ENCODE measurements at regions not wholly inside any gene's neighbourhood (a gene's known extent, or its start where the extent isn't known, plus 50 kb on each side); places are given as distances from the start of the nearest gene placed in this dataset.
"Not testable (repeated sequence)": the region's sequence is repeated elsewhere in the genome, so short reads cannot be mapped to it uniquely, and the experiment has no call there.

- no peak overlapping the region for H3K9ac ChIP-seq (ENCODE audit: low read depth in 2 of 2, low read length in 2 of 2)
These were observed 162.7 kb upstream of the TTC29 start for GRCh38 chr4:147108409-147108808.

GRCh38 chr4:147109800-147110199 is 164.1 kb upstream of the TTC29 start:
- Histone ChIP-seq H3K9me3 (no peaks in the 10 kb centered on the region), H3K36me3 (no peaks in the 10 kb centered on the region), H3K4me1 (no peaks in the 10 kb centered on the region), H3K4me3 (no peak overlapping the region), H3K9ac (ENCODE audit: low read depth in 2 of 2, low read length in 2 of 2) (no peak overlapping the region), H3K27me3 (no peaks in the 10 kb centered on the region), H3K27ac (no peak overlapping the region)
- TF ChIP-seq CTCF (IDR thresholded peaks at IDR 0.05), result no peak
- no peak for DNase-seq
- intact Hi-C loops (cut with DNase I), result no loop called here

More at GRCh38 chr4:147108409-147108808, 162.7 kb upstream of the TTC29 start:
- no peak for DNase-seq
- H3K4me1 ChIP-seq, result no peaks in the 10 kb centered on the region
- H3K36me3 ChIP-seq, result no peaks in the 10 kb centered on the region
- no peak overlapping the region for H3K4me3 ChIP-seq
- intact Hi-C loops (cut with DNase I), result no loop called here
- H3K27me3 ChIP-seq, result no peaks in the 10 kb centered on the region
- TF ChIP-seq CTCF (IDR thresholded peaks at IDR 0.05), result no peak
- H3K27ac ChIP-seq, result no peak overlapping the region
- H3K9me3 ChIP-seq, result no peaks in the 10 kb centered on the region

- no peak for TF ChIP-seq CTCF (IDR thresholded peaks at IDR 0.05)
- H3K36me3 ChIP-seq, result no peaks in the 10 kb centered on the region
- H3K4me3 ChIP-seq, result no peak overlapping the region
- intact Hi-C loops (cut with DNase I), result no loop called here
- H3K9ac ChIP-seq (ENCODE audit: low read depth in 2 of 2, low read length in 2 of 2), result no peak overlapping the region
- no peaks in the 10 kb centered on the region for H3K4me1 ChIP-seq
- no peaks in the 10 kb centered on the region for H3K9me3 ChIP-seq
- H3K27ac ChIP-seq, result no peak overlapping the region
- no peak for DNase-seq
- no peaks in the 10 kb centered on the region for H3K27me3 ChIP-seq
These were observed 165.1 kb upstream of the TTC29 start for GRCh38 chr4:147110473-147111367.

GRCh38 chr4:147112196-147112595 is 166.5 kb upstream of the TTC29 start:
- H3K36me3 ChIP-seq; H3K4me1 ChIP-seq; intact Hi-C loops (cut with DNase I); H3K27ac ChIP-seq; DNase-seq; H3K27me3 ChIP-seq; H3K9me3 ChIP-seq; H3K4me3 ChIP-seq; H3K9ac ChIP-seq (ENCODE audit: low read depth in 2 of 2, low read length in 2 of 2): not testable (repeated sequence)

- no peak for DNase-seq
- Histone ChIP-seq H3K4me3 (no peak overlapping the region), H3K27me3 (no peaks in the 10 kb centered on the region), H3K4me1 (no peaks in the 10 kb centered on the region), H3K9me3 (no peaks in the 10 kb centered on the region), H3K27ac (no peak overlapping the region), H3K36me3 (no peaks in the 10 kb centered on the region), H3K9ac (ENCODE audit: low read depth in 2 of 2, low read length in 2 of 2) (no peak overlapping the region)
- TF ChIP-seq CTCF (IDR thresholded peaks at IDR 0.05), result no peak
- intact Hi-C loops (cut with DNase I), result no loop called here
These were observed 171.8 kb upstream of the TTC29 start for GRCh38 chr4:147117431-147117830.

- no peak overlapping the region for H3K4me3 ChIP-seq
- no peak overlapping the region for H3K27ac ChIP-seq
- DNase-seq, result no peak
These were observed 172.9 kb upstream of the TTC29 start for GRCh38 chr4:147118528-147118927.

More at GRCh38 chr4:147118528-147118927, 172.9 kb upstream of the TTC29 start:
- Histone ChIP-seq H3K9ac (ENCODE audit: low read depth in 2 of 2, low read length in 2 of 2) (no peak overlapping the region), H3K9me3 (no peaks in the 10 kb centered on the region), H3K36me3 (no peaks in the 10 kb centered on the region), H3K27me3 (no peaks in the 10 kb centered on the region), H3K4me1 (no peaks in the 10 kb centered on the region)
- intact Hi-C loops (cut with DNase I), result no loop called here
- TF ChIP-seq CTCF (IDR thresholded peaks at IDR 0.05), result no peak

Measured in colonic mucosa (tissue), 4 donors.